ENCODE measurements at regions not wholly inside any gene's neighbourhood (a gene's known extent, or its start where the extent isn't known, plus 50 kb on each side); places are given as distances from the start of the nearest gene placed in this dataset.

DNA sequence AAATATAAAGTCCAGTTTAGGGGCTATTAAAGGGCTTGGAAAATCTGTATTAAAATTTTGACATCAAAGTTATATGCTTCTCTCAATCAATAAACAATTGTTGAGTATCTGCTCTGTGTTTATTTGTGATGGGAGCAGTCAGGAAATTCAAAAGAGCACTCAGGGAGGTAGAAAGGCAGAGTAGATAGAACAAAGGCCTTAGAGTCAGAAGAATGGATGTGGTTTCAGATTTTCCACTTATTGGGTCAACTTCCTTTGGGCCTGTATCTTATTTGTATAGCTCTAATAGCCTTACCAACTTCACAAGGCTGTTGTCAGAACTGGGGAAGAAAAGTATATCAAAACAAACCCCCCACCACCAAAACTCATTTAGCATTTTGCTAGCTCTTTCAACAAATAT lies 302.6 kb downstream of the SPRY2 start:
- Histone ChIP-seq H3K27ac (ENCODE audit: insufficient read depth, low read length) (no peak overlapping the region), H3K9me3 (ENCODE audit: control insufficient read depth, insufficient read depth, low read length) (no peaks in the 10 kb centered on the region), H3K18ac (ENCODE audit: low read depth, low read length) (peak overlapping the region; percentile 7; the same call in 1 of the 2 replicates), H3K79me1 (ENCODE audit: low read depth in 1 of 2, low read length in 2 of 2) (0 out of 4 replicates have a peak, but pooled peaks cover 0 to 3% of the 10 kb centered on the region in 2 experiments), H2AK9ac (replicated peaks; ENCODE audit: low read depth, low read length, poor library complexity) (no peak overlapping the region), H3K14ac (replicated peaks; ENCODE audit: low read depth, low read length) (no peak overlapping the region), H2AK5ac (ENCODE audit: low read depth, low read length) (no peak overlapping the region), H3K56ac (ENCODE audit: extremely low read depth, insufficient read depth, low read length) (no peak overlapping the region), H4K20me1 (ENCODE audit: insufficient read depth, low read length) (no peaks in the 10 kb centered on the region), H3K27me3 (ENCODE audit: control insufficient read depth, insufficient read depth, low read length) (no peaks in the 10 kb centered on the region), H4K5ac (ENCODE audit: low read depth, low read length) (no peak overlapping the region), H3K36me3 (ENCODE audit: control insufficient read depth, insufficient read depth, low read length) (no peaks in the 10 kb centered on the region), H4K8ac (ENCODE audit: low read depth in 2 of 2, low read length in 2 of 2) (no peak overlapping the region), H2BK15ac (ENCODE audit: low read depth, low read length) (peak overlapping the region; percentile 27; the same call in 1 of the 3 replicates), H2AFZ (replicated peaks; ENCODE audit: low read length, poor library complexity) (no peak overlapping the region), H2BK20ac (ENCODE audit: low read depth, low read length) (peak overlapping the region; percentile 64; the same call in 1 of the 2 replicates), H4K91ac (ENCODE audit: insufficient read depth, low read depth, low read length) (no peak overlapping the region), H3K4me2 (ENCODE audit: low read depth, low read length) (no peak overlapping the region), H3K9me1 (ENCODE audit: insufficient read depth, low read length) (no peaks in the 10 kb centered on the region), H3K4ac (ENCODE audit: low read depth, low read length) (peak overlapping the region; percentile 25; the same call in 1 of the 2 replicates), H3K9ac (ENCODE audit: low read depth, low read length) (no peak overlapping the region), H3K4me1 (ENCODE audit: control insufficient read depth, insufficient read depth, low read length) (peaks cover 10% of the 10 kb centered on the region; the same call in 1 of the 2 replicates), H2BK120ac (ENCODE audit: low read depth, low read length) (peak overlapping the region; percentile 50), H3K23ac (ENCODE audit: low read depth, low read length) (no peak overlapping the region), H3K4me3 (ENCODE audit: insufficient read depth, low read depth, low read length) (no peak overlapping the region), H2BK5ac (ENCODE audit: low read depth, low read length, poor library complexity, severe bottlenecking) (peak overlapping the region; percentile 44)
- intact Hi-C loops (cut with micrococcal nuclease): no loop called here
- POLR2A ChIA-PET (ENCODE audit: unreplicated experiment): no interaction called here
- no peak for DNase-seq
- ATAC-seq (ENCODE audit: low read depth): no peak
- CTCF ChIA-PET: no interaction called here
- BruUV-seq (replicated peaks): no TSS peak
- dilution Hi-C loops (cut with HindIII; ENCODE audit: low sequenced_read_pairs, unreplicated experiment): no loop called here
- TF ChIP-seq FOS (IDR thresholded peaks at IDR 0.05; ENCODE audit: low read depth, low read length) (no peak), RFX5 (IDR thresholded peaks at IDR 0.05; ENCODE audit: low read depth, low read length) (no peak), RAD21 (IDR thresholded peaks at IDR 0.05; ENCODE audit: low read length) (no peak), MAFK (IDR thresholded peaks at IDR 0.05; ENCODE audit: low read depth, low read length) (no peak), POLR2A (IDR thresholded peaks at IDR 0.05; ENCODE audit: low read depth, low read length) (no peak), MXI1 (IDR thresholded peaks at IDR 0.05; ENCODE audit: borderline replicate concordance, low read depth, low read length) (no peak), NFE2L2 (IDR thresholded peaks at IDR 0.05; ENCODE audit: low read depth, low read length) (no peak), SMC3 (IDR thresholded peaks at IDR 0.05; ENCODE audit: low read depth, low read length) (no peak), CHD1 (IDR thresholded peaks at IDR 0.05; ENCODE audit: low read depth, low read length) (no peak), BHLHE40 (IDR thresholded peaks at IDR 0.05; ENCODE audit: low read depth, low read length) (no peak), RCOR1 (IDR thresholded peaks at IDR 0.05; ENCODE audit: insufficient replicate concordance, low read length) (no peak), MAZ (IDR thresholded peaks at IDR 0.05; ENCODE audit: borderline replicate concordance, low read depth, low read length) (no peak), CEBPB (IDR thresholded peaks at IDR 0.05; ENCODE audit: low read depth, low read length) (no peak)
- TF ChIP-seq, protein P1, sequence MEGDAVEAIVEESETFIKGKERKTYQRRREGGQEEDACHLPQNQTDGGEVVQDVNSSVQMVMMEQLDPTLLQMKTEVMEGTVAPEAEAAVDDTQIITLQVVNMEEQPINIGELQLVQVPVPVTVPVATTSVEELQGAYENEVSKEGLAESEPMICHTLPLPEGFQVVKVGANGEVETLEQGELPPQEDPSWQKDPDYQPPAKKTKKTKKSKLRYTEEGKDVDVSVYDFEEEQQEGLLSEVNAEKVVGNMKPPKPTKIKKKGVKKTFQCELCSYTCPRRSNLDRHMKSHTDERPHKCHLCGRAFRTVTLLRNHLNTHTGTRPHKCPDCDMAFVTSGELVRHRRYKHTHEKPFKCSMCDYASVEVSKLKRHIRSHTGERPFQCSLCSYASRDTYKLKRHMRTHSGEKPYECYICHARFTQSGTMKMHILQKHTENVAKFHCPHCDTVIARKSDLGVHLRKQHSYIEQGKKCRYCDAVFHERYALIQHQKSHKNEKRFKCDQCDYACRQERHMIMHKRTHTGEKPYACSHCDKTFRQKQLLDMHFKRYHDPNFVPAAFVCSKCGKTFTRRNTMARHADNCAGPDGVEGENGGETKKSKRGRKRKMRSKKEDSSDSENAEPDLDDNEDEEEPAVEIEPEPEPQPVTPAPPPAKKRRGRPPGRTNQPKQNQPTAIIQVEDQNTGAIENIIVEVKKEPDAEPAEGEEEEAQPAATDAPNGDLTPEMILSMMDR (conservative IDR thresholded peaks at IDR 0.05; ENCODE audit: low read depth, low read length): no peak
- TF ChIP-seq, protein P2, sequence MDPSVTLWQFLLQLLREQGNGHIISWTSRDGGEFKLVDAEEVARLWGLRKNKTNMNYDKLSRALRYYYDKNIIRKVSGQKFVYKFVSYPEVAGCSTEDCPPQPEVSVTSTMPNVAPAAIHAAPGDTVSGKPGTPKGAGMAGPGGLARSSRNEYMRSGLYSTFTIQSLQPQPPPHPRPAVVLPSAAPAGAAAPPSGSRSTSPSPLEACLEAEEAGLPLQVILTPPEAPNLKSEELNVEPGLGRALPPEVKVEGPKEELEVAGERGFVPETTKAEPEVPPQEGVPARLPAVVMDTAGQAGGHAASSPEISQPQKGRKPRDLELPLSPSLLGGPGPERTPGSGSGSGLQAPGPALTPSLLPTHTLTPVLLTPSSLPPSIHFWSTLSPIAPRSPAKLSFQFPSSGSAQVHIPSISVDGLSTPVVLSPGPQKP (IDR thresholded peaks at IDR 0.05; ENCODE audit: borderline replicate concordance, low read depth, low read length): no peak
- TF ChIP-seq, protein P3, sequence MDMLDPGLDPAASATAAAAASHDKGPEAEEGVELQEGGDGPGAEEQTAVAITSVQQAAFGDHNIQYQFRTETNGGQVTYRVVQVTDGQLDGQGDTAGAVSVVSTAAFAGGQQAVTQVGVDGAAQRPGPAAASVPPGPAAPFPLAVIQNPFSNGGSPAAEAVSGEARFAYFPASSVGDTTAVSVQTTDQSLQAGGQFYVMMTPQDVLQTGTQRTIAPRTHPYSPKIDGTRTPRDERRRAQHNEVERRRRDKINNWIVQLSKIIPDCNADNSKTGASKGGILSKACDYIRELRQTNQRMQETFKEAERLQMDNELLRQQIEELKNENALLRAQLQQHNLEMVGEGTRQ (IDR thresholded peaks at IDR 0.05; ENCODE audit: low read depth, low read length): no peak
- in situ Hi-C loops (cut with MboI; ENCODE audit: low sequenced_read_pairs): loop anchor here (25.0 kb wide), 1 partner anchor 251 kb away; no protein-coding TSS in a partner anchor

Measured in IMR-90 (cell line).